ENCODE measurements at regions not wholly inside any gene's neighbourhood (a gene's known extent, or its start where the extent isn't known, plus 50 kb on each side); places are given as distances from the start of the nearest gene placed in this dataset.
"Not testable (repeated sequence)": the region's sequence is repeated elsewhere in the genome, so short reads cannot be mapped to it uniquely, and the experiment has no call there.

DNA sequence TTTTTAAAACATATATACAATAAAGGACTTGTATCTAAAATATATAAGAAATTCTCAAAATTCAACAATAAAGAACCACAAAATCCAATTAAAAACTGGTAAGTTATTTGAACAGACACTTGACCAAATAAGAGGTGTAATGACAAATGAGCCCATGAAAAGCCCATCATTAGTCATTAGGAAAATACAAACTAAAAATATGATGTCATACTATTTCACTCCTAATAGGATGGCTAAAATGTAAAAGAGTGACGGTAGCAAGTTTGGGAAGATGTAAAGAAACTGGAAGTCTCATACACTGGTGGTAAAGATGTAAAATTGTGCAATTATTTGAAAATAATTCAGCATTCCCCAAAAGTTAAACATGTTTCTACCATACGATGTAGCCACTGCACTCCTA lies 1095.3 kb upstream of the CDH8 start:
- Mint-ChIP-seq H3K4me1 (ENCODE audit: low read depth) (no peaks in the 10 kb centered on the region), H3K9me3 (peaks cover 26% of the 10 kb centered on the region), H3K4me3 (no peak overlapping the region), H3K27me3 (ENCODE audit: insufficient read depth) (no peaks in the 10 kb centered on the region), H3K27ac (no peak overlapping the region), H3K36me3 (ENCODE audit: low read depth) (no peaks in the 10 kb centered on the region)
- intact Hi-C loops (cut with micrococcal nuclease) = no loop called here
- no peak for DNase-seq (ENCODE audit: low spot score)

GRCh38 chr16:63130942-63131341 lies 1094.7 kb upstream of the CDH8 start:
- Mint-ChIP-seq H3K27ac (no peak overlapping the region), H3K4me1 (ENCODE audit: low read depth) (no peaks in the 10 kb centered on the region), H3K36me3 (ENCODE audit: low read depth) (no peaks in the 10 kb centered on the region), H3K9me3 (peaks cover 30% of the 10 kb centered on the region), H3K4me3 (no peak overlapping the region), H3K27me3 (ENCODE audit: insufficient read depth) (no peaks in the 10 kb centered on the region)
- intact Hi-C loops (cut with micrococcal nuclease) = no loop called here
- no peak for DNase-seq (ENCODE audit: low spot score)

- peaks cover 25% of the 10 kb centered on the region for H3K9me3 Mint-ChIP-seq
- no peaks in the 10 kb centered on the region for H3K36me3 Mint-ChIP-seq (ENCODE audit: low read depth)
- no peak overlapping the region for H3K27ac Mint-ChIP-seq
- H3K4me3 Mint-ChIP-seq = no peak overlapping the region
- intact Hi-C loops (cut with micrococcal nuclease) = no loop called here
- no peaks in the 10 kb centered on the region for H3K27me3 Mint-ChIP-seq (ENCODE audit: insufficient read depth)
- H3K4me1 Mint-ChIP-seq (ENCODE audit: low read depth) = no peaks in the 10 kb centered on the region
- DNase-seq (ENCODE audit: low spot score) = no peak
These were observed 1093.3 kb upstream of the CDH8 start for GRCh38 chr16:63129411-63130125.

DNA sequence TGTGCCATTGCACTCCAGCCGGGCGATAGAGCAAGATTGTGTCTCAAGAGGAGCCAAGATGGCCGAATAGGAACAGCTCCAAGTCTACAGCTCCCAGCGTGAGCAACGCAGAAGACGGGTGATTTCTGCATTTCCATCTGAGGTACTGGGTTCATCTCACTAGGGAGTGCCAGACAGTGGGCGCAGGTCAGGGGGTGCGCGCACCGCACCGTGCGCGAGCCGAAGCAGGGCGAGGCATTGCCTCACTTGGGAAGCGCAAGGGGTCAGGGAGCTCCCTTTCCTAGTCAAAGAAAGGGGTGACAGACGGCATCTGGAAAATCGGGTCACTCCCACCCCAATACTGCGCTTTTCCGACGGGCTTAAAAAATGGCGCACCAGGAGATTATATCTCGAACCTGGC lies 1083.7 kb upstream of the CDH8 start:
- H3K4me3 Mint-ChIP-seq; intact Hi-C loops (cut with micrococcal nuclease); H3K36me3 Mint-ChIP-seq (ENCODE audit: low read depth); H3K27ac Mint-ChIP-seq; H3K4me1 Mint-ChIP-seq (ENCODE audit: low read depth); H3K27me3 Mint-ChIP-seq (ENCODE audit: insufficient read depth); DNase-seq (ENCODE audit: low spot score): not testable (repeated sequence)
- peaks cover 23% of the 10 kb centered on the region for H3K9me3 Mint-ChIP-seq

DNA sequence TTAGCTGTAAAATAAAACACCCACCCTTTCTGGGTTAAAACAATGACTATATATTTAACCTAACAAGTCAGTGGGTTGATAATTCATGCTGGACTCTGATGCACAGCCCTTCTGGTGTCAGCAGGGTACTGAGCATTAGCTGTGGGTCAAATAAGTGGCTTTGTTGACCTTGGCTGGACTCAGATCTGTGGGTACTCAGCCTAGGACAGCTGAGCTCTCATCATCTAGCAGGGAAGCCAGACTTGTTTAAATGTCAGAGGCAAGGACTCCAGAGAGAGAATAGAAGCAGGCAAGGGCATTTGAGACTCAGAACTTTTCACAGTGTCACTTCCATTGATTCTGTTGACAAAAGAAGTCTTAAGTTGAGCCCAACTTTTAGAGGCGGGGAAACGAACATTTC lies 1063.8 kb upstream of the CDH8 start:
- Mint-ChIP-seq H3K36me3 (ENCODE audit: low read depth) (no peaks in the 10 kb centered on the region), H3K9me3 (peaks cover 36% of the 10 kb centered on the region), H3K27me3 (ENCODE audit: insufficient read depth) (no peaks in the 10 kb centered on the region), H3K27ac (no peak overlapping the region), H3K4me3 (no peak overlapping the region), H3K4me1 (ENCODE audit: low read depth) (no peaks in the 10 kb centered on the region)
- intact Hi-C loops (cut with micrococcal nuclease) = no loop called here
- no peak for DNase-seq (ENCODE audit: low spot score)

DNA sequence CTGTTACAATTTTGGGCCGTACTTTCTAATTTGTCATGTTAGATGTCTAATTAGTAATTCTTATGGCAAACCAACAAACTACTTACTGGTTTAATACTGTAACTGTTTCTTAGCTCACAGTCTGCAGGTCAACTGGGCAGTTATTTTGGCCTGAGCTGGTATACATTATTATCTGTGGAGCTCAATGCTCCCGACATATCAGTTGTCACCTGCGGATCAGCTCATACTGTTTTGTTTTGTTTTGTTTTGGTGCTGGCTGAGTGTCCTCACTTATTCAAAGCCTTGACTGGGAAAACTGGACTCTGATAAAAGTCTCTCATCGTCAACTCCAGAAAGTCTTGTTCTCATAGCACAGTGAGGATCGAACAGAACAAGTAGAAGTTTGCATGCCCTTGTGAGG lies 1060.6 kb upstream of the CDH8 start:
- no peak overlapping the region for H3K27ac Mint-ChIP-seq
- no peaks in the 10 kb centered on the region for H3K36me3 Mint-ChIP-seq (ENCODE audit: low read depth)
- no peak overlapping the region for H3K4me3 Mint-ChIP-seq
- intact Hi-C loops (cut with micrococcal nuclease) = no loop called here
- DNase-seq (ENCODE audit: low spot score) = no peak
- H3K4me1 Mint-ChIP-seq (ENCODE audit: low read depth) = no peaks in the 10 kb centered on the region
- peaks cover 28% of the 10 kb centered on the region for H3K9me3 Mint-ChIP-seq
- no peaks in the 10 kb centered on the region for H3K27me3 Mint-ChIP-seq (ENCODE audit: insufficient read depth)

- H3K27ac Mint-ChIP-seq = no peak overlapping the region
- no peaks in the 10 kb centered on the region for H3K27me3 Mint-ChIP-seq (ENCODE audit: insufficient read depth)
- no peaks in the 10 kb centered on the region for H3K36me3 Mint-ChIP-seq (ENCODE audit: low read depth)
- no peak overlapping the region for H3K4me3 Mint-ChIP-seq
- no peaks in the 10 kb centered on the region for H3K4me1 Mint-ChIP-seq (ENCODE audit: low read depth)
- intact Hi-C loops (cut with micrococcal nuclease) = no loop called here
- H3K9me3 Mint-ChIP-seq = peaks cover 24% of the 10 kb centered on the region
- no peak for DNase-seq (ENCODE audit: low spot score)
These were observed 1056.5 kb upstream of the CDH8 start for GRCh38 chr16:63092736-63093135.

- intact Hi-C loops (cut with micrococcal nuclease) = no loop called here
- Mint-ChIP-seq H3K4me3 (no peak overlapping the region), H3K36me3 (ENCODE audit: low read depth) (no peaks in the 10 kb centered on the region), H3K27me3 (ENCODE audit: insufficient read depth) (no peaks in the 10 kb centered on the region), H3K4me1 (ENCODE audit: low read depth) (no peaks in the 10 kb centered on the region), H3K27ac (no peak overlapping the region), H3K9me3 (peaks cover 41% of the 10 kb centered on the region)
- no peak for DNase-seq (ENCODE audit: low spot score)
These were observed 1045.9 kb upstream of the CDH8 start for GRCh38 chr16:63082101-63082500.

- H3K4me3 Mint-ChIP-seq = no peak overlapping the region
- intact Hi-C loops (cut with micrococcal nuclease) = no loop called here
- no peaks in the 10 kb centered on the region for H3K4me1 Mint-ChIP-seq (ENCODE audit: low read depth)
- peaks cover 43% of the 10 kb centered on the region for H3K9me3 Mint-ChIP-seq
- no peaks in the 10 kb centered on the region for H3K27me3 Mint-ChIP-seq (ENCODE audit: insufficient read depth)
- no peak for DNase-seq (ENCODE audit: low spot score)
- no peaks in the 10 kb centered on the region for H3K36me3 Mint-ChIP-seq (ENCODE audit: low read depth)
- H3K27ac Mint-ChIP-seq = no peak overlapping the region
These were observed 1044.5 kb upstream of the CDH8 start for GRCh38 chr16:63080746-63081145.

- peaks cover 27% of the 10 kb centered on the region for H3K9me3 Mint-ChIP-seq
- intact Hi-C loops (cut with micrococcal nuclease) = no loop called here
- no peaks in the 10 kb centered on the region for H3K36me3 Mint-ChIP-seq (ENCODE audit: low read depth)
- H3K27ac Mint-ChIP-seq = no peak overlapping the region
- no peaks in the 10 kb centered on the region for H3K4me1 Mint-ChIP-seq (ENCODE audit: low read depth)
- DNase-seq (ENCODE audit: low spot score) = no peak
- no peak overlapping the region for H3K4me3 Mint-ChIP-seq
- no peaks in the 10 kb centered on the region for H3K27me3 Mint-ChIP-seq (ENCODE audit: insufficient read depth)
These were observed 1032.8 kb upstream of the CDH8 start for GRCh38 chr16:63069047-63069446.

DNA sequence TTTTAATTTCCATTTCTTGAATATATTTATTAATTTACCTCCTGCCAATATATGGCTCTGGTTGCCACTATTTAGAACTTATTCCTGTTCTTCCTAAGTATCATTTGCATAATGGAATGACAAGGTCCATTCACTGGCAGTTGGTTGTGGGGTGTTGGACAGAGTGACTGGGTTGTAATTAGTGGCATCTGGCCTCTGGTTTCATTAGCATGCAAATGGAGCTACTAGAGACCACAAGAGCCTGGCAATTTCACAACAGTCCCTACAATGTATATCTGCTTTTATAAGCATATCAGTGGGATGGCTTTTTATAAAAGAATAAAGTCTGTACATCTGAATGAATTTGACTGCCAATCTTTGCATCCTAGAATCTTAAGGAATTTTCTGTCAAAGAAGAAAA lies 1030.9 kb upstream of the CDH8 start:
- H3K36me3 Mint-ChIP-seq (ENCODE audit: low read depth) = no peaks in the 10 kb centered on the region
- no peak for DNase-seq (ENCODE audit: low spot score)
- H3K4me3 Mint-ChIP-seq = no peak overlapping the region
- H3K27ac Mint-ChIP-seq = no peak overlapping the region
- no peaks in the 10 kb centered on the region for H3K4me1 Mint-ChIP-seq (ENCODE audit: low read depth)
- intact Hi-C loops (cut with micrococcal nuclease) = no loop called here
- peaks cover 24% of the 10 kb centered on the region for H3K9me3 Mint-ChIP-seq
- H3K27me3 Mint-ChIP-seq (ENCODE audit: insufficient read depth) = no peaks in the 10 kb centered on the region

DNA sequence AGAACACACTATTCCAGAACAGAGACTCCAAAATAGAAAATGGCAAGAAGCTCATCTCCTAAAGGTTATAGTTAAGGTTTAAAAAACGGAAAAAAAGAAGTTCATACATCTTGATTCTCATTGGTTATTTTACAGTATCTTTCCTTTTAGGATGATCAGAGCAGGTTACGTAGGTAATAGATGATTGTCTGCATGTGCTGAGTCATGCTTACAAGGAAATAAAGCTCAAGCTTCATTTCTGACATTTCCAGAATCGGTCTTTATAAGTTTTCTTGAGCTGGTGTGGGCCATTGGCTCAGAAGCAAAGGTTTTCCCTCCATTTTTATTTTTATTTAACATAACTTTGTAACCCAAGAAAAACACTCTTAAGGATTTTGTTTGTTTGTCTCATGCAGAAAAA lies 1030.3 kb upstream of the CDH8 start:
- no peak for DNase-seq (ENCODE audit: low spot score)
- Mint-ChIP-seq H3K27me3 (ENCODE audit: insufficient read depth) (no peaks in the 10 kb centered on the region), H3K4me3 (no peak overlapping the region), H3K27ac (no peak overlapping the region), H3K4me1 (ENCODE audit: low read depth) (no peaks in the 10 kb centered on the region), H3K36me3 (ENCODE audit: low read depth) (no peaks in the 10 kb centered on the region), H3K9me3 (peaks cover 23% of the 10 kb centered on the region)
- intact Hi-C loops (cut with micrococcal nuclease) = no loop called here

DNA sequence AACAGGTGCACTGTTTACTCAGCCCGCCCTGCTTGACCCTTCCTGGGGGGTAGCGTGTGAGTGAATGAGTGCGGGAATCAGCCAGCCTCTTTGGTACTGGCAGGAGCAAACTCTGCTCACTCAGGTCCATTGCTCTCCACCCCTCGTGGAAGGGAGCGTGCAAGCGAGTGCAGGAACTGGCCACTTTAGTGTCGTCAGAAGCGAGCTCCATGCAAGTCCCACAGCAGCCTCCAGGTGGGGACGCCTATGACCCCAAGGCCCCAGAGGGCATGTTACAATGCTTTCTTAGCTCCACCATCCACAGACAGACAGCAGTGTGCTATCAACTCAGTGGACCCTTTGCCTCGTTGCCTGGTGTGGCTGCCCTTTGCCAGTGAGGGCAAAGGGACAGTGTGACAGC lies 1025.1 kb upstream of the CDH8 start:
- Mint-ChIP-seq H3K36me3 (ENCODE audit: low read depth) (no peaks in the 10 kb centered on the region), H3K27ac (no peak overlapping the region), H3K27me3 (ENCODE audit: insufficient read depth) (no peaks in the 10 kb centered on the region), H3K9me3 (peaks cover 23% of the 10 kb centered on the region), H3K4me3 (no peak overlapping the region), H3K4me1 (ENCODE audit: low read depth) (no peaks in the 10 kb centered on the region)
- no peak for DNase-seq (ENCODE audit: low spot score)
- intact Hi-C loops (cut with micrococcal nuclease) = no loop called here

DNA sequence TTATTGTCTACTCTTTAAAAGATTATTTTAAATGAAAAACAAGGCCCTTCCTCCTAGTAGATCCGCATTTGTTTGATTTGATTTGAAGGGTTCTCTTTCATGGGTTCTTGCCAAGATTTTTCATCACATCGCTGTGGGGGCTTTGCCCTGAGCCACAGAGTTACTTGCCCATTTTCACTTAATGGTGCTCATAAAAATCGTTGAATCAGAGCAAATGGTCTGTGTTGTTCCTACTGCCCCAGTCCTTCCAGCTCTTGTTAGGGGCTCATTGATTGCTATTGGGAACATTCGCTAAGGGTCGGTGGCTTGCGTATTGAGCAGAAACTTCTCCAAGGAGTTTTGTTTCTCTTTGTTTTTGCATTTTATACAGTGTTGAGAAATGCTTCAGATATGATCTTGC lies 1023.4 kb upstream of the CDH8 start:
- H3K27ac Mint-ChIP-seq = no peak overlapping the region
- no peak for DNase-seq (ENCODE audit: low spot score)
- no peaks in the 10 kb centered on the region for H3K36me3 Mint-ChIP-seq (ENCODE audit: low read depth)
- H3K4me1 Mint-ChIP-seq (ENCODE audit: low read depth) = no peaks in the 10 kb centered on the region
- intact Hi-C loops (cut with micrococcal nuclease) = no loop called here
- no peaks in the 10 kb centered on the region for H3K27me3 Mint-ChIP-seq (ENCODE audit: insufficient read depth)
- H3K4me3 Mint-ChIP-seq = no peak overlapping the region
- H3K9me3 Mint-ChIP-seq = peaks cover 13% of the 10 kb centered on the region
